Left colon (tissue), 2 donors: ENCODE measurements at regions not wholly inside any gene's neighbourhood (a gene's known extent, or its start where the extent isn't known, plus 50 kb on each side); places are given as distances from the start of the nearest gene placed in this dataset.

ENCODE experiments used
- ATAC-seq: fragments of 200-7000 bp; cut with Tn5 transposase; one replicate; pipeline ENCODE4 v1.9.1; 2020; ENCODE audit warnings: mild to moderate bottlenecking, moderate library complexity
- DNase-seq, 2 donors: peaks; one replicate each; pipeline ENCODE4 v3.0.0-alpha.2; 2020
- intact Hi-C, 2 donors: fragments of 100-400 bp; cut with DNase I in 1 of 2; cut with micrococcal nuclease in 1 of 2; formaldehyde crosslinking; loops; one replicate each; pipeline versions ENCODE4 v1.11.2 to v1.14.0; 2022; cut with DNase I, micrococcal nuclease
- donor health status: DM: no; HTN: no; CAD: no.
- donor health status: DM: yes; HTN: yes; CAD: no.

DNA sequence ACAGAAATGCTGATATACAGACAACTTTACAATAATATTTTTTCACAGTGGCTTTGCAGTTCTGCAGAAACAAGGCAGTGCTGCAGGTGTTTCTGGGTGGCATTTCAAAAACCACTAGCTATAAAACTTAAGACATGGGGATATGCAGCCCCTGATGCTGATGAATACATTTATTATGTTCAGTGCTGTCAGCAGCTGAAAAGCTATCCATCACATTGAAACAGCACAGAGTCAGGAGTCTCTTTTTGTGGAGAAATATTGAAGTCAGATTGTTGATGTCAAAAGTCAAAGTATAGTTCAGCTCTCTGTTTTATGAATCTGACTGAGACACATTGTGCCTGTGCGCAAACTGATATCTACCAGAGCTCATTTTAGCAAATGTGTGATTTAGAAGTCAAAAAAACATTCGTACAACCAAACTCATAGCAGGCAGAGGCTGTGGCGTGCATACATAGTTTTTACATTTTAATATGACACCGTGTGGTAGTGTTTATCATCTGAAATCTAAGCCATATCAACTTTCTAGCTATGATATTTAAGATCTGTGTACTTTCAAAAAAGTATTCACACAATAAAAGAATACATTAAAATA, 467.6 kb downstream of the PRKD1 start:
- no peak for ATAC-seq
- no peak for DNase-seq
- intact Hi-C loops, result no loop called here

DNA sequence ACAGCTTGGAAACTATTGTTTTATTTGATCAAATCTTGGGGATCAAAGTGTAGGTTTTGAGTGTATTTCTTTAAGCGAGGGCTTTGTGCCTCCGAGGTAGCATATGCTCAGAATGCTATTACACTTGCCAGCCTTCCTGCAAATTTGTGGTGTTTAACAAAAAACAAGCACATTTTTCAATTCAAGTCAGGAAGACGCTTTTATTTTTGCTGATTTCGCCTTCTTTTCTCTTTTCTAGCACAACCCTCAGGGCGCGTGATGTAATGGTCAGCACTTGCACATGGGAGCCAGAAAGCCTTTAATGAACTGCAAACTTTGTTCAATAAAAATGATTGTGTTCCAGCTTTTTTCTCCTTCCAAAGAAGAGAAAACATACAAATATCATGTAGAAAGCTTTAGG, 466.5 kb downstream of the PRKD1 start:
- ATAC-seq, result no peak
- DNase-seq, result no peak
- intact Hi-C loops, result no loop called here

DNA sequence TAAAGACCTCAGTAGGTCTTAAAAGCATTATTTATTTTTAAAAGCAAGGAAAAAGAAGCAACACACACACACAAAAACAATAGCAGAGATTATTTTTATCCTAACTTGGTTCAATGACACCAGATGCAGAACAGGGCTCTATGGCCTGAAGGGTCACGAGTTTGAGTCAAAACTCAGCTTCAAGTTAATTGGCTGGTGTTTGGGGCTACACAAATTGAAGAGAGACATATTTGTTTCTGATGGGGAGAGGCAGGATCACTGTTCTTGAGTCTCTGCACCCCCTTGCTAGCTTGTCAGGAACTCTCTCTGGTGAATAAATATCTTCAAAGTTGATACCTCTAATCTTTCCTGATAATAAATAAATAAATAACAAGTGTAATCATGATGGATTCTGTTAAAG, 466.1 kb downstream of the PRKD1 start:
- intact Hi-C loops, result no loop called here
- ATAC-seq, result no peak
- no peak for DNase-seq

DNA sequence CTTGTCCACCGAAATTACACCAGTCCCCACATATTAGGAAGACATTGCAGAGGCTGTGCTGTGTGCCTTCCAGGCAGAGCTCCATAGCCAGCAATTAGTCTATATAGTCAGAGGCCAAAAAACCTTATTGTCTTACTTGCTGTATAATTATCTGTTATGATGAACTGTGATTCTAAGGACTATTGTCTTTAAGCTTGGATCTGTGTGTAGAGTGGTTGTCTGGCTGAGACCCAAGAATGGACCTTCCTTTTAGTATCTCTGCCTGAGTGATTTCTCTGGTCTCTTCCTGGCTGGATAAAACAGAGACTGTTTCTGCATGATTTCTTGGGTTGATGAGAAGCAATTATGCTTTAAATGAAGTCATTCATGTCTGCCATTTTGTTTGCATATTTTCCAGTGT, 465.3 kb downstream of the PRKD1 start:
- ATAC-seq (no peak), DNase-seq (no peak)
- intact Hi-C loops, result no loop called here

DNA sequence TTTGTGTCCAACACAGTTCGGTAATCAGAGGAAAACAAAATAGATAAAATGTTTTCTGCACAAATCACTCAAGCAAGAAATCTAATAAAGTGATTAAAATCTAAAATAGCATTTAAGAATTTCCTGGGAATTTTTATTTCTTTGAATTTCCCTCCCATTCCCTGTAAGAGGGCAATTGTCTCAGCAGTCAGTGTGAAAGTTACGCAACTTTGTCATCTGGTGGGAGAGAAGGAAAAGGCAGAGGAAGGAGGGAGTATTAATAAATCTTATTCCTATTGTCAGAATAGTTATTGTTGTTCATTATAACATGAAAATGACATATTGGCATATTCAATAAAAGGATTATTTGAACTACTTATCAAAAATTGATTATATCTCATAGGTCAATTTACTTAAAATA, 464.9 kb downstream of the PRKD1 start:
- ATAC-seq (no peak), DNase-seq (no peak)
- intact Hi-C loops, result no loop called here

DNA sequence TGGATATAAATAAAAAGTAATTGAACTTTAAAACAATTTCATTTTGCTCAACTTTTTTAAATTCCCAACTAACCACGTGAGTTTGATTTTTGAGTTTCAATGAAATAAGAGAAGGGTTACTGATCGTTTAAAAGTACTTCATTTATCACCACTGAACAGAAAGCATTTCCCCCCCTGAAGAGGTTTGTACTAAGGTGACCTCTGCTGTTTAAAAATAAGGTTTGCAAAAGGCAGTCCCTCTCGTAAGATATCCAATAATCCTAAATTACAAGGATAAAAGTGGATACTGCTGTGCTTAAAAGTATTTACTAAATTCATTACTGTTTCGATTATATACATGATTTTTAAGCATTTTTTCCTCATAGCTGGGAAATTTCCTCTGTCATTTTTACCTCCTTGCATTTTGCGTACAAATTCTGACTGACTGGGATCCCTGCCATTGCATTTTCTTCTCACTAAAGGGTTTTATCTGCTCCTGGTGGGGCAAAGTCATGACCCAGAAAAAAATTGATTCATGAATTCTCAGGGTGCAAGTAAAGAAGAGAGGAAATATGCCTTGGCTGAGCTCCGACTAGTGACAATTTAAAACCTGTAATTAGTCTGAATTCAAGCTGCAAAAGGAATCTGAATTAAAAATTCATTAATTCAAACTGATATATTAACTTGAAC, 463.8 kb downstream of the PRKD1 start:
- no peak for DNase-seq
- intact Hi-C loops, result no loop called here

DNA sequence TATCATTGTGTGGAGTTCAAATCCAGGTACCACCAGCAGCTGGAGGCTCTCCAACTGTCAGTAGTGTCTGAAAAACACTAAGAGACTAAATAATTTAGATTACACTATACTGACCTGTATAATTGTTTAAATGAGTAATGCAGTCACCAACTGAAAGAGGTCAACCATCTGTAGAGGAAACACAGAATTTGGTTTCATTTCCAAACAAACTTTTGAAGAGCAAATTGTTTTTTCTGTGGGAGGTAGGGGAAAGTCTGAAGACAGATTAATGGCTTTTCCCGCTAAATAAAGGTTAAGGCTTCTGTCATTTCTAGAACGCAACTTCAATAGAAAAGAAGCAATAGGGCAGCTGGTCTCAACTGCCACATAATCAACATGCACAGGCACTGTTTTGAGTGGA, 462.6 kb downstream of the PRKD1 start:
- intact Hi-C loops, result no loop called here
- ATAC-seq, result no peak
- no peak for DNase-seq

More for the DNA sequence above, 463.8 kb downstream of the PRKD1 start:
- no peak for ATAC-seq

DNA sequence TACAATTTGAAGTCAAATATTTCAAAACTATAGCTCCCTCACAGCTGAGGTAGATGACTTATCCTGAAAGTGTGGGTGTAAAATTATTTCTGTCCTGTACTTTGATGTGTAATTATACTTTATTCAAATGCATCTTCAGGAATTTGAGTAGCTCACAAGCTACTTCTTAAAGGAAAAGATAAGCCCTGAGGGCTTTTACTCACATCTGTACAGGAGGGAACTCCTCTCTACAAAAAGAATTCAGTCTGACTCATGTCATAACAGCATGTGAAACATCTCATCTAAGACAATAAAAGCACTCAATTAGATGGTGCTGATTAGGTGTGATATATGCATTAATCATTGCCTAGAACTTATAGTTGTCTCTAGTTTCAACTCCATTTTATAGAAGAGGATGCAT, 452.0 kb downstream of the PRKD1 start:
- no peak for ATAC-seq
- intact Hi-C loops, result no loop called here

DNA sequence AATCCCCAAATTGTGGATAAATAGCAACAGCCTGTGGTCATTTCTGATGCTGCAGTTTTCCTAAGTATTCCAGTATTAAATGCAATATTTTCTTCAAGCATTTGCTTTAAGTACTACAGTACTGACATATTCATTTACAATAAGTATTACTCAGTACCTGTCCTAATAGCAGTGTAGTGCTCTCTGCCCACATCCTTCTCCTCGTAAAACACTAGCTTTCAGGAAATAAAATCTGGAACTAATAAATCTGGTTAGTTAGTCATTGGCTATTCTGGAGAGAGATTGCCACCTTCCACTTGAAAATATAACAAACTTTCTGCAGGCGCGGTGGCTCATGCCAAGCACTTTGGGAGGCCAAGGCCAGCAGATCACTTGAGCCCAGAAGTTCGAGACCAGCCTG, 441.5 kb downstream of the PRKD1 start:
- ATAC-seq (no peak), DNase-seq (no peak)
- intact Hi-C loops, result no loop called here

More for the DNA sequence above, 452.0 kb downstream of the PRKD1 start:
- no peak for DNase-seq

DNA sequence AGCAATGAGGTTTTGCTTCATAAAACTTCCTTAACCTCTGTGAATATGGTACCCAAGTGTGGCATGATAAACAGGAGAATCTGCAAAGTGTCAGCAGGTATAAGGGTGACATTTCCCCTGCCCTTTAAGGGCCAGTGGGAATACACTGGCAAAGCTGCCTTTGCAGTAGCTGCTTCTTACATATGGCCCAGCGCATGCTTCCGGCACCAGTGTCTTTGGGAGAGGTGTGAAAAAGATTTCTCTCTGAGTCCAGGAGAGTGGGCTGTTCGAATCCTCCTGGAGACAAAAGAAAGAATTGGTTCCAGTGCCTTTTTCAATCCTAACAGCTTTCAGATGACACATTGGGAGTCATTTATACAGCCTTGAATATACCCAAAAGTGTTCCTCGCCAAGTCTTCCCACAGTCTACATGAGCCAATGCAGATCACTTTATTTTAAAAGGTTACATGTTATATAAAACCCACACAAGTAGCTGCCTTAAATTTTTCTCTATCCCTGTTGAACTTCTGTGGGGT, 437.7 kb downstream of the PRKD1 start:
- ATAC-seq (no peak), DNase-seq (no peak)
- intact Hi-C loops, result no loop called here

DNA sequence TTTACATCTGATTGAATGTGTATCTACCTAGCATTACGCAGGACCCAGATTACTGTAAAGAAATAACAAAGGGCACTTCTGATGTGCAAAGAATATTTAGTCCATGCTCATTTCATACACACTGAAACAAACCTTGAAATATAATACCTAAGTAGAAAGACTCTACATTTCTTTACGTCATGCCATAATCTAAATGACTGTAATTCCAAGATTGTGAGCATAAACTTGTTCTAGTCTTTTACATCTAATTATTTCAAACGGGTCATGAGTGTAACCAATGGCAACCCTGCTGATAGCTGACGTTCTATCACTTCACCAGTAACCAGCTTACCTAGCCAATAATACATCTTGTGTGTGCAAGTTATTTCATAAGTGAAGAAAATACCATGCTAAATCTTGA, 433.8 kb downstream of the PRKD1 start:
- intact Hi-C loops, result no loop called here
- no peak for ATAC-seq
- no peak for DNase-seq

DNA sequence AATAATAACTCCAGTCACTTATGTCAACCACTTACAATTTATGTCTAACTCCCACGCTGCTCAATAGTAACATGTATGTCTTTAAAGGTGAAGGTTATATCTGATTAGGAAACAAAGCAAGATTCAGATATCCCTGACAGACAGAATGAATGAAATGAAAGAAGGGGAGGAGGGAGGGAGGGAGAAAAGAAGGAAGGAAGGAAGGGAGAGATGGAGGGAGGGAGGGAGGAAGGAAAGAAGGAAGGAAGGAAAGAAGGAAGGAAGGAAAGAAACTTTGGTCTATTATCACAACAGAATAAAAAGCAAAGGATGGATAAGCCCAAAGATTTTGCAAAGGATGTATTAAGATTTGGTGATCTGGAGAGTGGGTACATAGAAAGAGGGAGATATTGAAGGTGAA, 433.3 kb downstream of the PRKD1 start:
- ATAC-seq (no peak), DNase-seq (no peak)
- intact Hi-C loops, result no loop called here

DNA sequence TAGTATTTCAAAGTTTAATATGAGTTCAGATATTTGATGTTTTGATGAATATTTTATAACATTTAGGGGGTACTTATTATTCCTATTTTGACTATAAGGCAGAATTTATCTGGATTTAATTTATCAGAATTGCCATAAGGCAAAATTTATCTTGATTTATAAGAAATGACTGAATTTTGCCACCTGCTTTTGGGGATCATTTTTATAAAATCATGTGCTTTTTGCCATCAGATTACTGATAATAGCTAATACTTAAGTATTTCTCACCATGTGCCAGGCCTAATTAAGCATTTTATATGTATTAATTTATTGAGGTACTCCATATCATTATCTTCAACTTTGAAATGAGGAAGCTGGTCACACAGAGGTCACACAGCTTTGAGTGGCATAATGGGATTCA, 423.7 kb downstream of the PRKD1 start:
- ATAC-seq (no peak), DNase-seq (no peak)
- intact Hi-C loops, result no loop called here

DNA sequence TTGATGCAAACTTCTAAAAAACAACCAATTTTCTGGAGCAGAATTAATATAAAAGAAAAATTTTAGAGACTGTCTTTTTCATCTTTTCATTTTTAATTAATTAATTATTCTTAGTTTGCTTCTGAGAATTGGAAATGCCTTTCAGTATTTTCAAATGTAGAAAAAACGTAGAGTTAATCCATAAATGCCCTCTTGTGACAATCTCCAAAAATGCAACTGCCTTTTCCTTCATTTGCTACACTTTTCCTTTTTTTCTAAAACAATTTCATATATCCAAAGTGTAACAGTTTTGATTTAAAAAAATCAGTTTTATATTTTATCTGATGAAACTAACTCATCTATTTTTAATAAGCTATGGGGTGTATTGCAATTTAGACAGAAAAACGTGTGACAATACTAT, 409.3 kb downstream of the PRKD1 start:
- ATAC-seq, result no peak
- DNase-seq, result no peak
- intact Hi-C loops, result loop anchor here in 1 of 2 donors (10.0 kb wide), 1 partner anchor 764 kb away; no protein-coding TSS in a partner anchor

DNA sequence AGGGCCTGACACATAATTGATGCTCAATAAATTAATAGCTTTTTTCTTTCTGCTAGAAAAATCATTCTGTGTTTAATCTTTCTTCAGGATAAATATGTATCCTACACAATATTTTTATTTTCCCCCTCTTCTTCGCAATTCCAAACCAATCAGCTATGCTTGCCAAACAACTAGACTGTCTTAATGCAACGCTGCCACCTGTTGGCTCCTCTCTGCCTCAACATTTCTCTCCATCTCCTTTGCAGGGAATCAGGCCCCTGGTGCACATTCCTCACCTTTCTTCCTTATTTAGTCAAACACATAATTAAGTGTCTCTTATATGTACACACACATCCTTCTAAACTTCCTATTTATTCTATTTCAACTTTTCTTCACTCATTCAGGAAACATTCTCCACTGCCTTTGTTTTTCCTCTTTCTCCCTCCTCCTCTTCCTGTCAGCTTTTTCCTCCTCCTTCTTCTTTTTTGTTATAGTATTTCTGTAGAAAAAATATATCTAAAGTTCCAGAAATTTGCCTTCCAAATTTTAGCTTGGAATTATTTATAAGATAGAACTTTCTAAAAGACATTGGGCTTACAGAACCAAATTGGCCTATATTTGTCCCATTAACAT, 406.0 kb downstream of the PRKD1 start:
- DNase-seq, result no peak
- no peak for ATAC-seq
- intact Hi-C loops, result no loop called here
